LNCAP (cell line): ENCODE measurements at regions not wholly inside any gene's neighbourhood (a gene's known extent, or its start where the extent isn't known, plus 50 kb on each side); places are given as distances from the start of the nearest gene placed in this dataset.

ENCODE experiments used
- TF ChIP-seq, protein P1 (sequence below): fragments of 450-650 bp; IDR thresholded peaks from 2 replicates; pipeline ENCODE4 v1.5.1; 2017; ENCODE audit warnings: mild to moderate bottlenecking

DNA sequence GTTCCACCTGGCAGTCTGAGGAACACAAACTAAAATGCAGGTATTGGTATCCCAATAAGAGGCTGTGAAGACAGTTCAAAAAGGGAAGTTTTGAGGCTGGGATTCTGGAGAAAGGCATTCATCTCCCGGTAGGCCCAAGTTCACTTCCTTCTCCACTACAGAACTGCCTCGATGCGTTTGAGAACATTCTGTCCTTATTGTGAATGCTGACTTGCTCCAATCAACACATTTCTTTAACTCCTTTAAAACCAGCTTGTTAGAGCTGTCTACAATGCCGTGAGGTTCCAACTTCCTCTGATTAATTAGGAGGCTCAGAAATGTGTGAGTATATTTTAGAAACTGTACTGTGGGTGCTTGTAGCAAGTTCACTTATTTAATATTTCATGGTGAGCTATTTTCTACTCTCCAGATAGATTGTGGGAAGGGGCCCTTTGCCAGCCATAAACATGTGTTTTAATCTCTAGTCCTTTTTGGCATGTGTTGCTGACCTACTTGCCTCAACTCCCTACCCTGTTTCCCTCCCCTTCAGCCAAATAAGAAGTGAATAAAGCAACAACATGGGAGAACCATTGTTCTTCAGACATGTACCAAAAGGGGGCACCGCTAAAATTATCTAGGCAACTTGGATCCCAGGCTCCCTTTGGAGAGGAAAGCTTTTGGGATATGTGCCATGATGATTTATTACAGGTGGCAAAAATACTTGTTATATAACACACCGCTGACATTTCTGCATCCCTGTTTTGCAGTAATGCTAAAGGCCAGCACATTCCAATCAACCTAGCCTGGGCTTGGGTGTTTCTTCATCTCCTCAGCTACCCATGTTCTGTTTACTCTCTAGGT is 245.6 kb downstream of the BLID start:
- TF ChIP-seq, protein P1, sequence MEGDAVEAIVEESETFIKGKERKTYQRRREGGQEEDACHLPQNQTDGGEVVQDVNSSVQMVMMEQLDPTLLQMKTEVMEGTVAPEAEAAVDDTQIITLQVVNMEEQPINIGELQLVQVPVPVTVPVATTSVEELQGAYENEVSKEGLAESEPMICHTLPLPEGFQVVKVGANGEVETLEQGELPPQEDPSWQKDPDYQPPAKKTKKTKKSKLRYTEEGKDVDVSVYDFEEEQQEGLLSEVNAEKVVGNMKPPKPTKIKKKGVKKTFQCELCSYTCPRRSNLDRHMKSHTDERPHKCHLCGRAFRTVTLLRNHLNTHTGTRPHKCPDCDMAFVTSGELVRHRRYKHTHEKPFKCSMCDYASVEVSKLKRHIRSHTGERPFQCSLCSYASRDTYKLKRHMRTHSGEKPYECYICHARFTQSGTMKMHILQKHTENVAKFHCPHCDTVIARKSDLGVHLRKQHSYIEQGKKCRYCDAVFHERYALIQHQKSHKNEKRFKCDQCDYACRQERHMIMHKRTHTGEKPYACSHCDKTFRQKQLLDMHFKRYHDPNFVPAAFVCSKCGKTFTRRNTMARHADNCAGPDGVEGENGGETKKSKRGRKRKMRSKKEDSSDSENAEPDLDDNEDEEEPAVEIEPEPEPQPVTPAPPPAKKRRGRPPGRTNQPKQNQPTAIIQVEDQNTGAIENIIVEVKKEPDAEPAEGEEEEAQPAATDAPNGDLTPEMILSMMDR, result no peak

DNA sequence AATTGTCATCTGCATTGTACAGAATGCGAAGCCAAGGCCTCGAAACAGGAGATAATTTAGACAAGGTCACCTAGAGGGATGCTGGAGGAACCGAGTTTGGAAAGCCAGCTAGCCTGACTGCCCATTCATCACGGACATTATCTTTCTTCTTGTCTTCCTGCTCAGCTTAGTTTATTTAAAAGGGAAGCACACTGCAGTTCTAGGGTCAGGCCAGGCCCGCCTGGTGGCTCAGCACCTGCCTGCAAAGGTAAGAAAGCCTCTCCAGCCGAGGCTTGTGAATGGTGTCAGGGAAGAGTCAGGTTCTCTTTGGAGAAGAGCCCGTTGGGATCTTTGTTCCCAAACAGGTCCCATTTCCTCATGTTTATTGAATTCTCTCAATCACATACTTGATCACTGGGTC is 246.5 kb downstream of the BLID start:
- TF ChIP-seq, protein P1, result no peak

DNA sequence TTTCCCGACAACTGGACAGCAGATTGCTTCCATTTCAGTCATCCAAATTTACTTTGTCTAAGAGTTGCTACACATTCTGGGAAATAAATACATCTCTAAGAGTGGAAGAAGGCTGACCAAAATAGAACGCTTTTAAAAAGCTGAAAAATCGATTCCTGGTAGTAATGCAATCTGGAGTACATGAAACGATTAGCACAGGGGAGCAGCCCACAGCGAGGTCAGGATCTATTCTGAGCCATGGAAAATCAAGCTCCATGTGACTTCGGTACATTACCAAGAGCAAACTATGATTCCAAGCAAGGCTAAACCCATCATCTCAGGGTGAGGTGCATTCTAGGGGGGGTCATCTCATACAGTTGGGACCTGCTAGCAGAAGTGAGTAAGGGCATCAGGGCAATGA is 249.3 kb downstream of the BLID start:
- TF ChIP-seq, protein P1, result no peak

DNA sequence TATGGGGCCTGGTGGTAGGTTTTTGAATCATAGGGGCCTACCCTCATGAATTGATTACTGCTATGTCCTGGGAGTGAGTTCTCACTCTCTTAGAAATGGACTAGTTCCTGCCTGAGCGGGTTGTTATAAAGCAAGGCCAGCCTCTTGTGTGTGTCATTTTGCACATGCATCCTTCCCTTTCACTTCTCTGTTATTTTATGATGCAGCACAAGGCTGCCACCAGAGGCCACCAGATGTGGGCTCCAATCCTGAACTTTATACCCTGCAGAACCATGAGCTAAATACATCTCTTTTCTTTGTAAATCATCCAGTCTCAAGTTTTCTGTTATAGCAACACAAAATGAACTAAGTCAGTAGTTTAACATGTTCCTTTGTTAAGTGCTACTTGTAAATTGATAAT is 251.4 kb downstream of the BLID start:
- TF ChIP-seq, protein P1, result no peak

DNA sequence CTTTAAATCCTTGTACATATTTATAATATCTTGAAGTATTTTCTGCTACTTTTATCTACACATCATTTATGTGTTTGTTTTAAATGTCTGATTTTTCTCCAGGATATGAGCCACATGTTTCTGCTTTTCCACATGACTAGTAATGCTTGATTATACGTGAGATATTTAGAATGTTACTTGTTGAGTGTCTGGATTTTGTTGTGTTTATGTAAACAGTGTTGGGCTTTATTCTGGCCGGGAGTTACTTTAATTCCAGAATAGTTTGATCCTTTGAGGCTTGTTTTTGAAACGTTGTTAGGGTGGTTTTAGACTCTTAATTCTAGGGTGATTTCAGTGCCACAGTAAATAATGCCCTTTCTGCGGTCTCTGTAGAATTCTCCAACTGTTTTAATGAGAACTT is 252.9 kb downstream of the BLID start:
- TF ChIP-seq, protein P1, result no peak

DNA sequence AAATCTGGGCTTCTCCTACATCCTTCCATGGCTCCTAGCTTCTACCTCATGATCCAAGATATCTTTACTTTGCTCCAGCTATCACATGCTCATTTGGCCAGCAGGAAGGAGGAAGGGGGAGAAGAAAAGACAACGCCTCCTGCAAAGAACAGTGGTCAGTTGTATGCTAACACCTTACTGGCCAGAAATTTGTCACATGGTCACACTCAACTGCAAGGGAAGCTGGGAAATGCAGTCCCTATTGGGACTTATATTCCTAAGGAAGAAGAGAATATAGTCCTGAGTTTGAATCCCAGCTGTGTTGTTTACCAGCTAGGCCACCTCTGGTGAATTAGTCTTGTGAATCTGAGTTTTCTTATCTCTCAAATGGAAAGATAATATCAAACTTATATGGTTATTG is 272.0 kb downstream of the BLID start:
- TF ChIP-seq, protein P1, result no peak

DNA sequence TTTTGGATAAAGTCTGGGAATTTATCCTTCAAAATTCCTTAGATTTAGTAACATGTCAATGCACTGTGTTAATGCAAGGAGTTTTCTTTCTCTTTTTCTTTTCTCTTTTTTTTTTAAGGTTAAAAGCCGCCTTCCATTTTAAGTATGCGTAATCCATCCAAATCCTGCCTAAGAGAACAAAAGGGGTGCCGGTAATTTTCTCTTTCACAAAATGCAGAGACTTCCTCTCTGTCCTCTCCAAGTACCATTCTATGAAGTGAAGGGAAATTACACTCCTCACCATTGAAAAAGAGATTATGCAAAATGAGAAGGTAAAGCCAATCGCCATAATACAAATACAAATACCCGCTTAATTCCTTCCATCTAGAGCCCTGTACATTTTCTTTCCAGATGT is 273.8 kb downstream of the BLID start:
- TF ChIP-seq, protein P1, result no peak
